ENCODE measurements at regions not wholly inside any gene's neighbourhood (a gene's known extent, or its start where the extent isn't known, plus 50 kb on each side); places are given as distances from the start of the nearest gene placed in this dataset.
"Not testable (repeated sequence)": the region's sequence is repeated elsewhere in the genome, so short reads cannot be mapped to it uniquely, and the experiment has no call there.

- not testable (repeated sequence) for TF ChIP-seq CTCF, POLR2A (IDR thresholded peaks at IDR 0.05)
These were observed 150.2 kb upstream of the SPATA31A3 start for GRCh38 chr9:67142392-67143107.
